ENCODE measurements at regions not wholly inside any gene's neighbourhood (a gene's known extent, or its start where the extent isn't known, plus 50 kb on each side); places are given as distances from the start of the nearest gene placed in this dataset.
A peak's percentile ranks its signal among the peaks of the same experiment; 100 is the strongest.

- TF ChIP-seq, protein P1, sequence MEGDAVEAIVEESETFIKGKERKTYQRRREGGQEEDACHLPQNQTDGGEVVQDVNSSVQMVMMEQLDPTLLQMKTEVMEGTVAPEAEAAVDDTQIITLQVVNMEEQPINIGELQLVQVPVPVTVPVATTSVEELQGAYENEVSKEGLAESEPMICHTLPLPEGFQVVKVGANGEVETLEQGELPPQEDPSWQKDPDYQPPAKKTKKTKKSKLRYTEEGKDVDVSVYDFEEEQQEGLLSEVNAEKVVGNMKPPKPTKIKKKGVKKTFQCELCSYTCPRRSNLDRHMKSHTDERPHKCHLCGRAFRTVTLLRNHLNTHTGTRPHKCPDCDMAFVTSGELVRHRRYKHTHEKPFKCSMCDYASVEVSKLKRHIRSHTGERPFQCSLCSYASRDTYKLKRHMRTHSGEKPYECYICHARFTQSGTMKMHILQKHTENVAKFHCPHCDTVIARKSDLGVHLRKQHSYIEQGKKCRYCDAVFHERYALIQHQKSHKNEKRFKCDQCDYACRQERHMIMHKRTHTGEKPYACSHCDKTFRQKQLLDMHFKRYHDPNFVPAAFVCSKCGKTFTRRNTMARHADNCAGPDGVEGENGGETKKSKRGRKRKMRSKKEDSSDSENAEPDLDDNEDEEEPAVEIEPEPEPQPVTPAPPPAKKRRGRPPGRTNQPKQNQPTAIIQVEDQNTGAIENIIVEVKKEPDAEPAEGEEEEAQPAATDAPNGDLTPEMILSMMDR (IDR thresholded peaks at IDR 0.05 in 8 of 11, conservative IDR thresholded peaks at IDR 0.05 in 3 of 11) = peak; percentile 33 to 73 (median 59)
- TF ChIP-seq POLR2A (IDR thresholded peaks at IDR 0.05) = no peak
Observed at GRCh38 chr11:86869966-86870570, 69.7 kb downstream of the PRSS23 start.
